ENCODE measurements at regions not wholly inside any gene's neighbourhood (a gene's known extent, or its start where the extent isn't known, plus 50 kb on each side); places are given as distances from the start of the nearest gene placed in this dataset. TPM values are rescaled to one million over a fixed set of nuclear protein-coding genes. Genes with fewer than 3 reads are reported as not detected.

Small RNAs in the stretch of these regions (small RNA-seq; reads per million reads assigned to genes)
- not detected for gene RNA5SP454

Data from HT1080 (cell line).